Transverse colon (tissue), 4 donors: ENCODE measurements at regions not wholly inside any gene's neighbourhood (a gene's known extent, or its start where the extent isn't known, plus 50 kb on each side); places are given as distances from the start of the nearest gene placed in this dataset.

Experiments
- DNase-seq: peaks from one replicate; pipeline ENCODE4 v3.0.0-alpha.2; 2019
- H3K27ac ChIP-seq, 4 donors: fragments of 200-600 bp; sonication (generic); 2 replicates each; pipeline ENCODE4 v1.5.1; 2016 to 2018; ENCODE audit warnings: inconsistent platforms in 4 of 4
- H3K27me3 ChIP-seq: fragments of 200-600 bp; sonication (generic); 2 replicates; pipeline ENCODE4 v1.5.1; 2017; ENCODE audit warnings: inconsistent platforms
- H3K36me3 ChIP-seq, 4 donors: fragments of 200-600 bp; sonication (generic); 2 replicates each; pipeline ENCODE4 v1.5.1; 2017 to 2019; ENCODE audit warnings: inconsistent platforms in 4 of 4
- H3K4me1 ChIP-seq, 4 donors: fragments of 200-600 bp; sonication (generic); 2 replicates each; pipeline ENCODE4 v1.5.1; 2017 to 2020; ENCODE audit warnings: inconsistent platforms in 4 of 4
- H3K4me3 ChIP-seq, 4 donors: fragments of 200-600 bp; sonication (generic); 1 replicate in 1 of 4; 2 replicates in 3 of 4; pipeline versions ENCODE4 v1.5.1 to v1.6.1; 2017 to 2019; ENCODE audit warnings: inconsistent platforms in 4 of 4
- H3K9me3 ChIP-seq, 2 donors: fragments of 200-600 bp; sonication (generic); 2 replicates each; pipeline ENCODE4 v1.5.1; 2017 to 2019; ENCODE audit warnings: inconsistent platforms in 2 of 2
- EP300 ChIP-seq: sonication (generic); formaldehyde crosslinking; IDR thresholded peaks from one replicate; pipeline ENCODE4 v1.6.1; 2017; ENCODE audit warnings: antibody characterized with exemption, low read depth
- POLR2A ChIP-seq: fragments of 450-650 bp; IDR thresholded peaks from one replicate; pipeline ENCODE4 v1.6.1; 2016; ENCODE audit warnings: antibody characterized with exemption, mild to moderate bottlenecking, moderate library complexity
- POLR2AphosphoS5 ChIP-seq, 3 donors: sonication (generic); formaldehyde crosslinking; IDR thresholded peaks; one replicate each; pipeline ENCODE4 v1.6.1; 2016; ENCODE audit warnings: antibody characterized with exemption in 3 of 3
- WGBS, 2 donors: methylation state at CpG; one replicate each; pipeline ENCODE4 v1.1.5; 2018; ENCODE audit warnings: low coverage in 1 of 2; 5-methylcytosine and 5-hydroxymethylcytosine counted together
- in situ Hi-C, 4 donors: fragments of 200-750 bp; cut with MboI; loops; one replicate each; pipeline versions ENCODE4 v1.15.0 to v1.15.1; 2017; ENCODE audit warnings: low sequenced_read_pairs in 3 of 4, low pct_ligation_motif_present in 1 of 4, low pct_unique_long_range_greater_than_20kb in 1 of 4
- intact Hi-C: fragments of 100-400 bp; cut with DNase I; formaldehyde crosslinking; loops from one replicate; pipeline ENCODE4 v1.15.1; 2023; ENCODE audit warnings: low total_unique reads
- TF ChIP-seq, protein P1 (sequence below), 5 experiments: fragments of 200-600 bp in 3 of 5; fragments of 450-650 bp in 2 of 5; sonication (generic) in 3 of 5; IDR thresholded peaks; 1 replicate in 2 of 5; 2 replicates in 3 of 5; pipeline ENCODE4 v1.5.1; 2016 to 2017; ENCODE audit warnings: antibody characterized with exemption in 5 of 5, inconsistent platforms in 3 of 5, mild to moderate bottlenecking in 2 of 5, moderate library complexity in 1 of 5

DNA sequence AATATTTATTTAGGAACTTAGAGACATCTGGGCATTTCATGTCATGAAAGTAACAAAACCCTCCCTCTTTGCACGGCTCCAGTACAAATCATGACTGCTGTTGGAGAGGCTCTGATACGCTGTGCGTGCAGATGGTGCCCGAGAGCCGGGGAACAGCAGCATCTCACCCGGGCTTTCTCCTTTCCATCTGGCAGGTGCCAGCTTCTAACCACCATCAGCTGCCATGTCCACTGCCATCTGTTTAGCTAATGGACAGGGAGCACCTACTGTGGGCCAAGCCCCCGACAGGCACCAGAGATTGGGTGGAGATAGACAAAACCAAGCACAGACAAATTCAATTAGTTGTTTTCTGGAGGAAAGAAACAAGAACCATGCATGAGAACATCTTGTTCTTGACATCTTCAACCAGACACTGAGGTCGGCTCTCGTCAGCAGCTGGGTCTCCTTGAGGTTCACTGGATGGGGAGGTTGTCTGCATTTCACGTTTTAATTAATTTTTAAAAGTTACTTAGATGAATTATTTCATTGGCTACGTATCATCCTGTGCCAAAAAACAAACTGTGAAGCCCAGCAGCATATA lies 323.7 kb downstream of the THBS2 start:
- Histone ChIP-seq H3K9me3 (no peaks in the 10 kb centered on the region), H3K4me1 (no peaks in the 10 kb centered on the region), H3K36me3 (no peaks in the 10 kb centered on the region), H3K27me3 (no peaks in the 10 kb centered on the region), H3K27ac (no peak overlapping the region), H3K4me3 (no peak overlapping the region)
- intact Hi-C loops = no loop called here
- WGBS, 2 donors = 81 to 92% methylated on average over 4 to 11 of the region's 11 CpGs
- in situ Hi-C loops = no loop called here
- no peak for DNase-seq
- TF ChIP-seq, protein P1, sequence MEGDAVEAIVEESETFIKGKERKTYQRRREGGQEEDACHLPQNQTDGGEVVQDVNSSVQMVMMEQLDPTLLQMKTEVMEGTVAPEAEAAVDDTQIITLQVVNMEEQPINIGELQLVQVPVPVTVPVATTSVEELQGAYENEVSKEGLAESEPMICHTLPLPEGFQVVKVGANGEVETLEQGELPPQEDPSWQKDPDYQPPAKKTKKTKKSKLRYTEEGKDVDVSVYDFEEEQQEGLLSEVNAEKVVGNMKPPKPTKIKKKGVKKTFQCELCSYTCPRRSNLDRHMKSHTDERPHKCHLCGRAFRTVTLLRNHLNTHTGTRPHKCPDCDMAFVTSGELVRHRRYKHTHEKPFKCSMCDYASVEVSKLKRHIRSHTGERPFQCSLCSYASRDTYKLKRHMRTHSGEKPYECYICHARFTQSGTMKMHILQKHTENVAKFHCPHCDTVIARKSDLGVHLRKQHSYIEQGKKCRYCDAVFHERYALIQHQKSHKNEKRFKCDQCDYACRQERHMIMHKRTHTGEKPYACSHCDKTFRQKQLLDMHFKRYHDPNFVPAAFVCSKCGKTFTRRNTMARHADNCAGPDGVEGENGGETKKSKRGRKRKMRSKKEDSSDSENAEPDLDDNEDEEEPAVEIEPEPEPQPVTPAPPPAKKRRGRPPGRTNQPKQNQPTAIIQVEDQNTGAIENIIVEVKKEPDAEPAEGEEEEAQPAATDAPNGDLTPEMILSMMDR (IDR thresholded peaks at IDR 0.05) = no peak
- TF ChIP-seq POLR2A = no peak

- Histone ChIP-seq H3K36me3 (no peaks in the 10 kb centered on the region), H3K27me3 (no peaks in the 10 kb centered on the region), H3K9me3 (no peaks in the 10 kb centered on the region), H3K4me3 (no peak overlapping the region), H3K27ac (no peak overlapping the region), H3K4me1 (no peaks in the 10 kb centered on the region)
- 82 to 89% methylated on average over 2 to 10 of the region's 10 CpGs for WGBS, 2 donors
- TF ChIP-seq POLR2AphosphoS5 (IDR thresholded peaks at IDR 0.05) (no peak), EP300 (no peak), POLR2A (no peak)
- TF ChIP-seq, protein P1 (IDR thresholded peaks at IDR 0.05) = no peak
- DNase-seq = no peak
- intact Hi-C loops = no loop called here
- in situ Hi-C loops = no loop called here
These were observed 325.6 kb downstream of the THBS2 start for GRCh38 chr6:168928012-168928411.

DNA sequence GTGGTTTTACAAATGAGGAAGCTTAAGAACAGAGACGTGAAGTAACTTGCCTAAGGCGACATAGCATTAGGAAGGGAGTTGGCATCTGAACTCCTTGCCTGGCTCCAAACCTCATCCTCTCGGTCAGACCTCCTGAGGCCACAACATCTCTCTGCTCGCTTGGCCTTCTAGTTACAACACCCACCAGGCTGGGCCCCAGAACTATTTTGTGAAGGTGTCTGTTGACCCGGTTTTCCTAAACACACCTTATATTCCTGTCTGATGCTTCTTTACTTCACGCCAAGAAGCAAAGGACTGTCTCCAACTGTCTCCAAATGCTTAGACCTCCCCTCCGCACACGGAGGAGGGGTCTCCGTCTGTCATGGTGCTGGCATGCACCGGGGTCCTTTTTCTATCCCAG lies 326.6 kb downstream of the THBS2 start:
- no peaks in the 10 kb centered on the region for H3K36me3 ChIP-seq
- 86% methylated on average over 10 of the region's 10 CpGs; no CpG with 5 or more reads in 1 of the 2 donors for WGBS, 2 donors
- in situ Hi-C loops (no loop called here), intact Hi-C loops (no loop called here)
- no peaks in the 10 kb centered on the region for H3K9me3 ChIP-seq
- no peak overlapping the region for H3K27ac ChIP-seq
- H3K27me3 ChIP-seq = no peaks in the 10 kb centered on the region
- H3K4me3 ChIP-seq = no peak overlapping the region
- TF ChIP-seq POLR2A (no peak), EP300 (no peak), POLR2AphosphoS5 (IDR thresholded peaks at IDR 0.05) (no peak)
- TF ChIP-seq, protein P1 (IDR thresholded peaks at IDR 0.05) = no peak
- no peaks in the 10 kb centered on the region for H3K4me1 ChIP-seq
- no peak for DNase-seq

DNA sequence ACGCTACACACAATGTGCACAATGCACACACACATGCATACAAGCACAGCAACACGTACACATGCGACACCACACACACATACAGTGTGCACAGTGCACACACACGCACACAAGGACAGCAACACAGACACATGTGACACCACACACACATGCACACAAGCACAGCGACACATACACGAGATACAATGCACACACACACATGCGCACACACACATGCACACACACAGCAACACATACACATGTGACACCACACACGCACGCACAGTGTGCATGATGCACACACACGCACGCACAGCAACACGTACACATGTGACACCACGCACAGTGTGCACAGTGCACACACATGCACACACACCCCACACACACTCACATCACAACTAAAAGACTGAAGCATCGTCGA lies 327.3 kb downstream of the THBS2 start:
- DNase-seq = no peak
- no peaks in the 10 kb centered on the region for H3K36me3 ChIP-seq
- intact Hi-C loops = no loop called here

More for the DNA sequence above, 327.3 kb downstream of the THBS2 start:
- H3K9me3 ChIP-seq = no peaks in the 10 kb centered on the region
- 86% methylated on average over 15 of the region's 15 CpGs; no CpG with 5 or more reads in 1 of the 2 donors for WGBS, 2 donors
- no peaks in the 10 kb centered on the region for H3K4me1 ChIP-seq
- in situ Hi-C loops = no loop called here
- H3K27ac ChIP-seq = no peak overlapping the region
- no peak overlapping the region for H3K4me3 ChIP-seq
- TF ChIP-seq POLR2AphosphoS5 (IDR thresholded peaks at IDR 0.05) = no peak
- TF ChIP-seq, protein P1 (IDR thresholded peaks at IDR 0.05) = no peak
- TF ChIP-seq POLR2A = no peak
- no peak for TF ChIP-seq EP300
- H3K27me3 ChIP-seq = no peaks in the 10 kb centered on the region
